ENCODE measurements at regions not wholly inside any gene's neighbourhood (a gene's known extent, or its start where the extent isn't known, plus 50 kb on each side); places are given as distances from the start of the nearest gene placed in this dataset.

GRCh38 chr11:37533087-37533486 lies 935.1 kb upstream of the RAG2 start:
- no peak for DNase-seq (ENCODE audit: low read depth, low spot score)

- no peak for DNase-seq (ENCODE audit: low read depth, low spot score)
Observed at GRCh38 chr11:37532271-37532670, 934.2 kb upstream of the RAG2 start.

GRCh38 chr11:37527545-37527944 lies 929.5 kb upstream of the RAG2 start:
- DNase-seq (ENCODE audit: low read depth, low spot score): no peak

- DNase-seq (ENCODE audit: low read depth, low spot score): no peak
Observed at GRCh38 chr11:37525336-37525735, 927.3 kb upstream of the RAG2 start.

GRCh38 chr11:37519781-37520180 lies 921.7 kb upstream of the RAG2 start:
- no peak for DNase-seq (ENCODE audit: low read depth, low spot score)

GRCh38 chr11:37512156-37512780 lies 914.2 kb upstream of the RAG2 start:
- DNase-seq (ENCODE audit: low read depth, low spot score): no peak

- no peak for DNase-seq (ENCODE audit: low read depth, low spot score)
Observed at GRCh38 chr11:37511425-37511933, 913.4 kb upstream of the RAG2 start.

GRCh38 chr11:37509506-37509905 lies 911.5 kb upstream of the RAG2 start:
- DNase-seq (ENCODE audit: low read depth, low spot score): no peak

GRCh38 chr11:37506531-37506930 lies 908.5 kb upstream of the RAG2 start:
- no peak for DNase-seq (ENCODE audit: low read depth, low spot score)

- DNase-seq (ENCODE audit: low read depth, low spot score): no peak
Observed at GRCh38 chr11:37505406-37505805, 907.4 kb upstream of the RAG2 start.

- no peak for DNase-seq (ENCODE audit: low read depth, low spot score)
Observed at GRCh38 chr11:37504921-37505320, 906.9 kb upstream of the RAG2 start.

- peak; percentile 4 for DNase-seq (ENCODE audit: low read depth, low spot score)
Observed at GRCh38 chr11:37504060-37504611, 906.1 kb upstream of the RAG2 start.

- DNase-seq (ENCODE audit: low read depth, low spot score): no peak
Observed at GRCh38 chr11:37503411-37504059, 905.5 kb upstream of the RAG2 start.

- no peak for DNase-seq (ENCODE audit: low read depth, low spot score)
Observed at GRCh38 chr11:37502202-37502601, 904.2 kb upstream of the RAG2 start.

- no peak for DNase-seq (ENCODE audit: low read depth, low spot score)
Observed at GRCh38 chr11:37500425-37500824, 902.4 kb upstream of the RAG2 start.

- no peak for DNase-seq (ENCODE audit: low read depth, low spot score)
Observed at GRCh38 chr11:37497326-37497725, 899.3 kb upstream of the RAG2 start.

GRCh38 chr11:37496201-37496600 lies 898.2 kb upstream of the RAG2 start:
- DNase-seq (ENCODE audit: low read depth, low spot score): no peak

- DNase-seq (ENCODE audit: low read depth, low spot score): no peak
Observed at GRCh38 chr11:37484298-37484697, 886.3 kb upstream of the RAG2 start.

- no peak for DNase-seq (ENCODE audit: low read depth, low spot score)
Observed at GRCh38 chr11:37483761-37484160, 885.7 kb upstream of the RAG2 start.

GRCh38 chr11:37474889-37475288 lies 876.9 kb upstream of the RAG2 start:
- DNase-seq (ENCODE audit: low read depth, low spot score): no peak

- no peak for DNase-seq (ENCODE audit: low read depth, low spot score)
Observed at GRCh38 chr11:37468344-37468743, 870.3 kb upstream of the RAG2 start.

- no peak for DNase-seq (ENCODE audit: low read depth, low spot score)
Observed at GRCh38 chr11:37465221-37465620, 867.2 kb upstream of the RAG2 start.

- DNase-seq (ENCODE audit: low read depth, low spot score): no peak
Observed at GRCh38 chr11:37459456-37459855, 861.4 kb upstream of the RAG2 start.

All from smooth muscle cell of the brain vasculature (primary cell).